Mesenchymal stem cell (in vitro differentiated cells and primary cell): ENCODE measurements at regions not wholly inside any gene's neighbourhood (a gene's known extent, or its start where the extent isn't known, plus 50 kb on each side); places are given as distances from the start of the nearest gene placed in this dataset.

Experiments used
- DNase-seq: peaks from one replicate; pipeline ENCODE4 v3.0.0-alpha.2; 2013
- H2AFZ ChIP-seq: one replicate; pipeline ENCODE4 v1.6.1; 2013; ENCODE audit warnings: low read depth, mild to moderate bottlenecking, control low read depth, inconsistent platforms, low read length, moderate library complexity
- H2AK5ac ChIP-seq: 2 replicates; pipeline ENCODE4 v1.6.1; 2013; ENCODE audit warnings: low read length, moderate library complexity, mild to moderate bottlenecking, inconsistent platforms; ENCODE audit not compliant: severe bottlenecking
- H2BK120ac ChIP-seq: one replicate; pipeline ENCODE4 v1.6.1; 2013; ENCODE audit warnings: low read depth, mild to moderate bottlenecking, inconsistent platforms, low read length, moderate library complexity
- H2BK12ac ChIP-seq, 2 experiments: one replicate each; pipeline ENCODE4 v1.6.1; 2013; ENCODE audit warnings: inconsistent platforms in 2 of 2, low read length in 2 of 2, mild to moderate bottlenecking in 2 of 2, moderate library complexity in 2 of 2, control low read depth in 1 of 2
- H2BK15ac ChIP-seq: one replicate; pipeline ENCODE4 v1.6.1; 2013; ENCODE audit warnings: mild to moderate bottlenecking, low read depth, inconsistent platforms; ENCODE audit not compliant: poor library complexity, severe bottlenecking
- H2BK5ac ChIP-seq: 2 replicates; pipeline ENCODE4 v1.6.1; 2013; ENCODE audit warnings: low read depth, mild to moderate bottlenecking, low read length, control low read depth, inconsistent platforms; ENCODE audit not compliant: poor library complexity, severe bottlenecking
- H3K14ac ChIP-seq, 2 experiments: one replicate each; pipeline ENCODE4 v1.6.1; 2013; ENCODE audit warnings: inconsistent platforms in 2 of 2, low read length in 2 of 2, control low read depth in 1 of 2, mild to moderate bottlenecking in 1 of 2, moderate library complexity in 1 of 2
- H3K18ac ChIP-seq, 2 experiments: one replicate each; pipeline ENCODE4 v1.6.1; 2013; ENCODE audit warnings: inconsistent platforms in 2 of 2, low read length in 2 of 2, control low read depth in 1 of 2, low read depth in 1 of 2, mild to moderate bottlenecking in 1 of 2
- H3K23ac ChIP-seq, 2 experiments: one replicate each; pipeline ENCODE4 v1.6.1; 2013; ENCODE audit warnings: inconsistent platforms in 2 of 2, low read length in 2 of 2, mild to moderate bottlenecking in 2 of 2, moderate library complexity in 2 of 2, control low read depth in 1 of 2
- H3K27ac ChIP-seq: 2 replicates; pipeline ENCODE4 v1.5.1; 2013; ENCODE audit warnings: mild to moderate bottlenecking, moderate library complexity, low read length, control low read depth, inconsistent platforms; ENCODE audit not compliant: poor library complexity, severe bottlenecking
- H3K27me3 ChIP-seq, 2 experiments: 2 replicates each; pipeline versions ENCODE4 v1.6.1 to v1.7.0; 2013; ENCODE audit warnings: low read length in 2 of 2, mild to moderate bottlenecking in 2 of 2, moderate library complexity in 2 of 2, control low read depth in 1 of 2, inconsistent platforms in 1 of 2; ENCODE audit not compliant: control insufficient read depth in 1 of 2, insufficient read depth in 1 of 2
- H3K36me3 ChIP-seq, 2 experiments: 2 replicates each; pipeline versions ENCODE4 v1.6.1 to v1.7.0; 2013; ENCODE audit warnings: low read length in 2 of 2, control low read depth in 1 of 2, inconsistent platforms in 1 of 2, low read depth in 1 of 2, mild to moderate bottlenecking in 1 of 2; ENCODE audit not compliant: insufficient read depth in 2 of 2, control insufficient read depth in 1 of 2
- H3K4ac ChIP-seq, 2 experiments: one replicate each; pipeline ENCODE4 v1.6.1; 2013; ENCODE audit warnings: inconsistent platforms in 2 of 2, low read length in 2 of 2, mild to moderate bottlenecking in 2 of 2, moderate library complexity in 2 of 2, control low read depth in 1 of 2, low read depth in 1 of 2
- H3K4me1 ChIP-seq: 2 replicates; pipeline ENCODE4 v1.6.1; 2013; ENCODE audit warnings: low read depth, low read length, control low read depth; ENCODE audit not compliant: control insufficient read depth, insufficient read depth
- H3K4me2 ChIP-seq: 2 replicates; pipeline ENCODE4 v1.6.1; 2013; ENCODE audit warnings: low read length, mild to moderate bottlenecking, inconsistent platforms; ENCODE audit not compliant: poor library complexity, severe bottlenecking
- H3K4me3 ChIP-seq, 2 experiments: 2 replicates each; pipeline versions ENCODE4 v1.5.1 to v1.7.0; 2013; ENCODE audit warnings: low read length in 2 of 2, mild to moderate bottlenecking in 2 of 2, control low read depth in 1 of 2, low read depth in 1 of 2; ENCODE audit not compliant: insufficient read depth in 1 of 2
- H3K79me1 ChIP-seq: replicated peaks from 2 replicates; pipeline ENCODE4 v1.6.1; 2013; ENCODE audit warnings: mild to moderate bottlenecking, control low read depth, low read length, inconsistent platforms; ENCODE audit not compliant: poor library complexity, severe bottlenecking
- H3K9ac ChIP-seq: 2 replicates; pipeline ENCODE4 v1.7.0; 2013; ENCODE audit warnings: mild to moderate bottlenecking, low read length, moderate library complexity
- H3K9me3 ChIP-seq: 2 replicates; pipeline ENCODE4 v1.7.0; 2013; ENCODE audit warnings: mild to moderate bottlenecking, low read length; ENCODE audit not compliant: control insufficient read depth
- H4K8ac ChIP-seq: one replicate; pipeline ENCODE4 v1.6.1; 2013; ENCODE audit warnings: inconsistent platforms, mild to moderate bottlenecking, low read length, moderate library complexity
- H4K91ac ChIP-seq: one replicate; pipeline ENCODE4 v1.6.1; 2013; ENCODE audit warnings: mild to moderate bottlenecking, low read length, inconsistent platforms
- WGBS: methylation state at CpG from one replicate; pipeline ENCODE4 v1.1.7; 2013; ENCODE audit warnings: mixed read lengths; 5-methylcytosine and 5-hydroxymethylcytosine counted together

- Histone ChIP-seq H2AFZ (no peak overlapping the region), H3K4me2 (no peak overlapping the region), H3K4me1 (no peaks in the 10 kb centered on the region), H3K36me3 (no peaks in the 10 kb centered on the region), H3K4me3 (no peak overlapping the region), H3K9me3 (no peaks in the 10 kb centered on the region), H2BK15ac (no peak overlapping the region), H3K79me1 (no peaks in the 10 kb centered on the region), H2BK12ac (no peak overlapping the region), H3K23ac (no peak overlapping the region), H4K91ac (no peak overlapping the region), H3K27ac (no peak overlapping the region), H2BK120ac (no peak overlapping the region), H3K18ac (no peak overlapping the region), H3K9ac (no peak overlapping the region), H2AK5ac (no peak overlapping the region), H4K8ac (no peak overlapping the region), H2BK5ac (no peak overlapping the region), H3K14ac (no peak overlapping the region), H3K27me3 (no peaks in the 10 kb centered on the region), H3K4ac (no peak overlapping the region)
- DNase-seq: no peak
- WGBS: 93% methylated on average over 5 of the region's 5 CpGs
Measured at GRCh38 chr7:28240481-28240880, 59.9 kb upstream of the JAZF1 start.

GRCh38 chr7:28243861-28244260 is 63.3 kb upstream of the JAZF1 start:
- H2BK5ac ChIP-seq: no peak overlapping the region
- no peak overlapping the region for H3K23ac ChIP-seq
- H3K4ac ChIP-seq: no peak overlapping the region
- H3K18ac ChIP-seq: no peak overlapping the region
- H3K4me3 ChIP-seq: no peak overlapping the region
- no peak overlapping the region for H3K27ac ChIP-seq
- H3K14ac ChIP-seq: no peak overlapping the region
- no peaks in the 10 kb centered on the region for H3K9me3 ChIP-seq
- no peaks in the 10 kb centered on the region for H3K27me3 ChIP-seq
- H2BK120ac ChIP-seq: no peak overlapping the region
- no peaks in the 10 kb centered on the region for H3K36me3 ChIP-seq
- H2BK15ac ChIP-seq: no peak overlapping the region
- H4K91ac ChIP-seq: no peak overlapping the region
- 90% methylated on average over 5 of the region's 5 CpGs for WGBS
- DNase-seq: no peak
- H3K79me1 ChIP-seq: no peaks in the 10 kb centered on the region
- H4K8ac ChIP-seq: no peak overlapping the region
- H3K4me2 ChIP-seq: no peak overlapping the region
- no peak overlapping the region for H3K9ac ChIP-seq
- no peaks in the 10 kb centered on the region for H3K4me1 ChIP-seq
- no peak overlapping the region for H2BK12ac ChIP-seq
- no peak overlapping the region for H2AK5ac ChIP-seq
- H2AFZ ChIP-seq: no peak overlapping the region

- Histone ChIP-seq H2BK120ac (no peak overlapping the region), H3K36me3 (no peaks in the 10 kb centered on the region), H3K4me2 (no peak overlapping the region), H3K23ac (no peak overlapping the region), H4K8ac (no peak overlapping the region), H3K18ac (no peak overlapping the region), H3K9me3 (no peaks in the 10 kb centered on the region), H4K91ac (no peak overlapping the region), H3K27ac (no peak overlapping the region), H2BK12ac (no peak overlapping the region), H3K4me3 (no peak overlapping the region), H3K4me1 (no peaks in the 10 kb centered on the region), H3K9ac (peak overlapping the region; percentile 31), H3K4ac (no peak overlapping the region), H2BK5ac (no peak overlapping the region), H2AK5ac (no peak overlapping the region), H3K27me3 (no peaks in the 10 kb centered on the region), H3K79me1 (no peaks in the 10 kb centered on the region), H3K14ac (no peak overlapping the region), H2BK15ac (no peak overlapping the region), H2AFZ (no peak overlapping the region)
- 87% methylated on average over 7 of the region's 9 CpGs for WGBS
- DNase-seq: no peak
Measured at GRCh38 chr7:28245123-28245878, 64.7 kb upstream of the JAZF1 start.

- Histone ChIP-seq H4K8ac (no peak overlapping the region), H3K27ac (no peak overlapping the region), H3K4ac (no peak overlapping the region), H3K4me2 (no peak overlapping the region), H3K36me3 (no peaks in the 10 kb centered on the region), H3K14ac (no peak overlapping the region), H3K18ac (no peak overlapping the region), H3K9me3 (no peaks in the 10 kb centered on the region), H3K79me1 (no peaks in the 10 kb centered on the region), H3K4me3 (no peak overlapping the region), H2BK15ac (no peak overlapping the region), H2AK5ac (no peak overlapping the region), H2BK120ac (no peak overlapping the region), H4K91ac (no peak overlapping the region), H2AFZ (no peak overlapping the region), H3K27me3 (no peaks in the 10 kb centered on the region), H3K4me1 (no peaks in the 10 kb centered on the region), H3K23ac (no peak overlapping the region), H3K9ac (peak overlapping the region; percentile 5), H2BK5ac (no peak overlapping the region), H2BK12ac (no peak overlapping the region)
- 92% methylated on average over 7 of the region's 7 CpGs for WGBS
- DNase-seq: no peak
Measured at GRCh38 chr7:28246921-28247461, 66.4 kb upstream of the JAZF1 start.
